Endothelial cell of umbilical vein (primary cell): ENCODE measurements at regions not wholly inside any gene's neighbourhood (a gene's known extent, or its start where the extent isn't known, plus 50 kb on each side); places are given as distances from the start of the nearest gene placed in this dataset.

ENCODE experiments used
- BruUV-seq: library from RNA; stranded (reverse); fragments of 400-500 nt; replicated peaks from 2 replicates; lab custom pipeline; 2021; lab: Mats Ljungman, UMichigan
- CTCF ChIA-PET: fragments of 300-600, 350-600 bp; sonication (Branson Sonifier 250); formaldehyde crosslinking; loops from one replicate; lab custom pipeline; 2021; ENCODE audit warnings: antibody characterized with exemption, inconsistent platforms; lab: Charles Lee
- POLR2A ChIA-PET: fragments of 300-600, 350-600 bp; sonication (Branson Sonifier 250); formaldehyde crosslinking; loops from one replicate; lab custom pipeline; 2021; ENCODE audit warnings: antibody characterized with exemption, inconsistent platforms; lab: Charles Lee
- DNase-seq: peaks from one replicate; pipeline ENCODE4 v3.0.0-alpha.2; 2011; ENCODE audit warnings: low read depth, low spot score
- FAIRE-seq: peaks from 2 replicates; lab custom pipeline; 2011; peaks lifted over from hg19 to GRCh38; lab: Jason Lieb, UNC
- H2AFZ ChIP-seq: 2 replicates; pipeline ENCODE4 v1.6.0; 2012; ENCODE audit warnings: low read depth, low read length, control low read depth, inconsistent platforms
- H3K27ac ChIP-seq: 2 replicates; pipeline ENCODE4 v1.5.1; 2011; ENCODE audit warnings: low read depth, mild to moderate bottlenecking, control low read depth, low read length, moderate library complexity; ENCODE audit not compliant: insufficient read depth
- H3K27me3 ChIP-seq, 2 experiments: 2 replicates each; pipeline versions ENCODE4 v1.6.0 to v1.6.1; 2011; ENCODE audit warnings: low read length in 2 of 2, mixed read lengths in 1 of 2; ENCODE audit not compliant: control insufficient read depth in 2 of 2, insufficient read depth in 2 of 2
- H3K36me3 ChIP-seq, 2 experiments: 2 replicates in 1 of 2; 3 replicates in 1 of 2; pipeline ENCODE4 v1.5.1; 2011; ENCODE audit warnings: low read length in 2 of 2, mild to moderate bottlenecking in 1 of 2, moderate library complexity in 1 of 2; ENCODE audit not compliant: control insufficient read depth in 2 of 2, insufficient read depth in 2 of 2; ENCODE audit errors: extremely low read depth in 1 of 2
- H3K4me1 ChIP-seq: 3 replicates; pipeline ENCODE4 v1.5.1; 2011; ENCODE audit warnings: mild to moderate bottlenecking, low read length; ENCODE audit not compliant: control insufficient read depth, insufficient read depth; ENCODE audit errors: extremely low read depth
- H3K4me2 ChIP-seq: 2 replicates; pipeline ENCODE4 v1.6.1; 2011; ENCODE audit warnings: low read length, control low read depth, mixed read lengths; ENCODE audit not compliant: insufficient read depth
- H3K4me3 ChIP-seq, 3 experiments: fragments of 200-600 bp in 1 of 3; sonication (generic), shearing (Covaris generic) in 1 of 3; replicated peaks in 1 of 3; 2 replicates each; pipeline ENCODE4 v1.5.1; 2011 to 2016; ENCODE audit warnings: control low read depth in 3 of 3, low read length in 3 of 3, mild to moderate bottlenecking in 2 of 3, inconsistent platforms in 1 of 3, low read depth in 1 of 3, moderate library complexity in 1 of 3; ENCODE audit not compliant: insufficient read depth in 1 of 3
- H3K79me2 ChIP-seq: 2 replicates; pipeline ENCODE4 v1.6.0; 2012; ENCODE audit warnings: low read length, inconsistent platforms; ENCODE audit not compliant: control insufficient read depth, insufficient read depth
- H3K9ac ChIP-seq: replicated peaks from 2 replicates; pipeline ENCODE3; 2011; ENCODE audit warnings: low read length, control low read depth; ENCODE audit not compliant: insufficient read depth; ENCODE audit errors: extremely low read depth
- H3K9me1 ChIP-seq: replicated peaks from 3 replicates; pipeline ENCODE4 v1.6.0; 2011; ENCODE audit warnings: mild to moderate bottlenecking, low read length; ENCODE audit not compliant: control insufficient read depth, insufficient read depth; ENCODE audit errors: extremely low read depth
- H3K9me3 ChIP-seq: replicated peaks from 2 replicates; pipeline ENCODE4 v1.5.1; 2012; ENCODE audit warnings: low read length, inconsistent platforms; ENCODE audit not compliant: control insufficient read depth, insufficient read depth
- H4K20me1 ChIP-seq: replicated peaks from 2 replicates; pipeline ENCODE3; 2011; ENCODE audit warnings: mild to moderate bottlenecking, low read length; ENCODE audit not compliant: control insufficient read depth, insufficient read depth; ENCODE audit errors: extremely low read depth
- EZH2 ChIP-seq: IDR thresholded peaks from 2 replicates; pipeline ENCODE4 v1.6.1; 2012; ENCODE audit warnings: borderline replicate concordance, low read depth, mild to moderate bottlenecking, moderate library complexity, low read length, inconsistent platforms; ENCODE audit not compliant: severe bottlenecking
- FOS ChIP-seq: IDR thresholded peaks from 2 replicates; pipeline ENCODE4 v1.6.1; 2011; ENCODE audit warnings: mild to moderate bottlenecking, low read length, moderate library complexity, borderline replicate concordance; ENCODE audit not compliant: insufficient read depth
- GATA2 ChIP-seq: IDR thresholded peaks from 2 replicates; pipeline ENCODE4 v1.7.0; 2011; ENCODE audit warnings: low read depth, mild to moderate bottlenecking, moderate library complexity, mixed read lengths, low read length; ENCODE audit not compliant: insufficient read length, insufficient read depth
- JUN ChIP-seq: IDR thresholded peaks from 2 replicates; pipeline ENCODE4 v1.6.1; 2011; ENCODE audit warnings: borderline replicate concordance, low read depth; ENCODE audit not compliant: insufficient read length, insufficient read depth
- MYC ChIP-seq: IDR thresholded peaks from one replicate; pipeline ENCODE4 v1.6.1; 2011; ENCODE audit warnings: mild to moderate bottlenecking, low read depth, low read length
- POLR2A ChIP-seq: IDR thresholded peaks from 2 replicates; pipeline ENCODE4 v1.6.1; 2012; ENCODE audit warnings: low read depth, mild to moderate bottlenecking, control low read depth, low read length
- POLR2AphosphoS5 ChIP-seq: IDR thresholded peaks from 2 replicates; pipeline ENCODE4 v1.6.1; 2012; ENCODE audit warnings: low read depth, mild to moderate bottlenecking, control low read depth, low read length, moderate library complexity; ENCODE audit not compliant: insufficient read depth
- dilution Hi-C: fragments of 300-500 bp; cut with MboI; formaldehyde crosslinking; loops from one replicate; pipeline ENCODE4 v1.15.0; 2019; ENCODE audit warnings: low sequenced_read_pairs; ENCODE audit not compliant: extremely low pct_ligation_motif_present
- intact Hi-C: fragments of 100-400 bp; cut with micrococcal nuclease; formaldehyde crosslinking; loops from one replicate; pipeline ENCODE4 v1.10.0; 2022
- TF ChIP-seq, protein P1 (sequence below), 2 donors: IDR thresholded peaks; 1 replicate in 1 of 2; 2 replicates in 1 of 2; pipeline ENCODE4 v1.5.1; 2011; ENCODE audit warnings: low read length in 2 of 2, mild to moderate bottlenecking in 2 of 2, moderate library complexity in 2 of 2, control low read depth in 1 of 2, inconsistent platforms in 1 of 2, low read depth in 1 of 2; ENCODE audit not compliant: insufficient read depth in 1 of 2; ENCODE audit errors: extremely low read depth in 1 of 2
- TF ChIP-seq, protein P2 (sequence below): IDR thresholded peaks from 2 replicates; pipeline ENCODE4 v1.6.1; 2011; ENCODE audit not compliant: insufficient read depth, insufficient read length

- Histone ChIP-seq H2AFZ (no peak overlapping the region), H3K4me1 (no peaks in the 10 kb centered on the region), H3K36me3 (no peaks in the 10 kb centered on the region), H3K9me3 (no peaks in the 10 kb centered on the region), H4K20me1 (no peaks in the 10 kb centered on the region), H3K4me2 (no peak overlapping the region), H3K4me3 (no peak overlapping the region), H3K9me1 (no peaks in the 10 kb centered on the region), H3K27me3 (no peaks in the 10 kb centered on the region), H3K9ac (no peak overlapping the region), H3K27ac (no peak overlapping the region), H3K79me2 (no peaks in the 10 kb centered on the region)
- FAIRE-seq (no peak), DNase-seq (no peak)
- BruUV-seq, result no TSS peak
- POLR2A ChIA-PET, result no interaction called here
- CTCF ChIA-PET, result no interaction called here
- TF ChIP-seq GATA2, result no peak
- TF ChIP-seq, protein P1, sequence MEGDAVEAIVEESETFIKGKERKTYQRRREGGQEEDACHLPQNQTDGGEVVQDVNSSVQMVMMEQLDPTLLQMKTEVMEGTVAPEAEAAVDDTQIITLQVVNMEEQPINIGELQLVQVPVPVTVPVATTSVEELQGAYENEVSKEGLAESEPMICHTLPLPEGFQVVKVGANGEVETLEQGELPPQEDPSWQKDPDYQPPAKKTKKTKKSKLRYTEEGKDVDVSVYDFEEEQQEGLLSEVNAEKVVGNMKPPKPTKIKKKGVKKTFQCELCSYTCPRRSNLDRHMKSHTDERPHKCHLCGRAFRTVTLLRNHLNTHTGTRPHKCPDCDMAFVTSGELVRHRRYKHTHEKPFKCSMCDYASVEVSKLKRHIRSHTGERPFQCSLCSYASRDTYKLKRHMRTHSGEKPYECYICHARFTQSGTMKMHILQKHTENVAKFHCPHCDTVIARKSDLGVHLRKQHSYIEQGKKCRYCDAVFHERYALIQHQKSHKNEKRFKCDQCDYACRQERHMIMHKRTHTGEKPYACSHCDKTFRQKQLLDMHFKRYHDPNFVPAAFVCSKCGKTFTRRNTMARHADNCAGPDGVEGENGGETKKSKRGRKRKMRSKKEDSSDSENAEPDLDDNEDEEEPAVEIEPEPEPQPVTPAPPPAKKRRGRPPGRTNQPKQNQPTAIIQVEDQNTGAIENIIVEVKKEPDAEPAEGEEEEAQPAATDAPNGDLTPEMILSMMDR (IDR thresholded peaks at IDR 0.05; ENCODE audit: extremely low read depth in 1 of 2, insufficient read depth in 1 of 2, low read depth in 1 of 2, low read length in 2 of 2), result no peak
- no peak for TF ChIP-seq JUN
- TF ChIP-seq MYC, result no peak
- TF ChIP-seq, protein P2, sequence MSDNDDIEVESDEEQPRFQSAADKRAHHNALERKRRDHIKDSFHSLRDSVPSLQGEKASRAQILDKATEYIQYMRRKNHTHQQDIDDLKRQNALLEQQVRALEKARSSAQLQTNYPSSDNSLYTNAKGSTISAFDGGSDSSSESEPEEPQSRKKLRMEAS, result no peak
- TF ChIP-seq FOS, result no peak
- TF ChIP-seq EZH2, result no peak
- no peak for TF ChIP-seq POLR2AphosphoS5
- no peak for TF ChIP-seq POLR2A
- dilution Hi-C loops (no loop called here), intact Hi-C loops (no loop called here)
Observed at GRCh38 chr7:91796122-91796521, 84.4 kb downstream of the MTERF1 start.
